Retinal pigment epithelial cell (primary cell): ENCODE measurements at regions not wholly inside any gene's neighbourhood (a gene's known extent, or its start where the extent isn't known, plus 50 kb on each side); places are given as distances from the start of the nearest gene placed in this dataset.
"Not testable (repeated sequence)": the region's sequence is repeated elsewhere in the genome, so short reads cannot be mapped to it uniquely, and the experiment has no call there.

Experiments
- DNase-seq: peaks from one replicate; pipeline ENCODE4 v3.0.0-alpha.2; 2010; ENCODE audit warnings: low read depth
- H3K4me3 ChIP-seq: 2 replicates; pipeline ENCODE4 v1.5.1; 2011; ENCODE audit warnings: mild to moderate bottlenecking, low read length, control low read depth, moderate library complexity
- TF ChIP-seq, protein P1 (sequence below): conservative IDR thresholded peaks from 2 replicates; pipeline ENCODE4 v1.5.1; 2011; ENCODE audit warnings: low read depth, low read length, control low read depth, inconsistent platforms

DNA sequence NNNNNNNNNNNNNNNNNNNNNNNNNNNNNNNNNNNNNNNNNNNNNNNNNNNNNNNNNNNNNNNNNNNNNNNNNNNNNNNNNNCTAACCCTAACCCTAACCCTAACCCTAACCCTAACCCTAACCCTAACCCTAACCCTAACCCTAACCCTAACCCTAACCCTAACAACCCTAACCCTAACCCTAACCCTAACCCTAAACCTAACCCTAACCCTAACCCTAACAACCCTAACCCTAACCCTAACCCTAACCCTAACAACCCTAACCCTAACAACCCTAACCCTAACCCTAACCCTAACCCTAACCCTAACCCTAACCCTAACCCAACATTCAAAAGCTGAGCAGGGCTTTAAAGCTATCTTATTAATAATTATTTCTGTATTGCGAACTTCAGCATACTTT is 182.5 kb upstream of the FAM20C start:
- H3K4me3 ChIP-seq, DNase-seq: not testable (repeated sequence)

DNA sequence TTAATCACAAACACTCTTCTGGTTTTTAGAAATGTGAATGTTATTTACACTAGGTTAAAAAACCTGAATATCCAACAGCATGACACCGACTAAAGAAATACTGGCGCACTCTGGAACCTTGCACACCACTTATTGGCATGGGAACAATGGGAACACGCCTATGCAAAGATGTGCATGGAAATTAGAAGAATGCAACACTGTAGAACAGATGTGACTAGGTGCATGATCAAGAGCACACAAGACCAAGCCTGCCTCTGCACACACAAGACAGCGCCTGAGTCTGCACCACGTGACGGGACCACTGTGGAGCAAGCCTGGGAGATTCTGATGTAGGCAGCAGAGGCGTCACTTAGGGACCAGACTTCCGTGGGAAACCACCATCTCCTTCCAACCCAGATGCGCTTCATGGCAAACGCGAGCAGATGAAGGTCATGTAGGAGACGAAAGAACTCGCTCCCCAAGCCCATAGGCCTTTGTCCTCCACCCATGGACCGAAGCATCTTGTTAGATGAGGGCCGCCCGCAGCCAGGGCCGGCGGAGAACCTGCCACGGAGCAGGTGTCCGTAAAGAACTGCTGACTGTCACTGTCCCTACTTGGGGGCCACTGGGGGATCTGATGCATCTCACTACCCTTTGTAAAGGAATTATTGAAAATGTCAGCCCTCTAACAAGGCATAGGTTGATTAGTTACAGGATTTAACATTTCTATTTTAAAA is 159.6 kb upstream of the FAM20C start:
- H3K4me3 ChIP-seq, DNase-seq: not testable (repeated sequence)

DNA sequence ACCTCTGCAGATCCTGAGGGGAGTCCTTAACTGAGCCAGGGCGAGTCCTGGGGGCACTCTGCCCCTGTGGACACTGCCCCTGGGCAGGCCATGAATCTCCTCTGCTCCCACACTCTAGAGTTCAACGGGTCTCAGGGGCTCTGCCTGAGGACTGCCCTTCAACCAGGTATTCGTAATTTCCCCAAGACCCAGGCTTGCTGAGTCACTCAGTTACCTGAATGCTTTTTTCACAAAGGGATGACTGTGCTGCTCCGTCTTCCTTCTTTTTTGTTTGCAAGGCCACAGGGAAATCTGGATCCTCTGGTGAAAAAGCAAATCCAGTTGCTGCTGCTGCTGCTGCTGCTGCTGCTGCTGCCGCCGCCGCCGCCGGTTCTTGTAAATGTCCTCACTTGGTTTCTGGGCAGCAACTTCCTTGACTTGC is 157.2 kb upstream of the FAM20C start:
- not testable (repeated sequence) for DNase-seq, H3K4me3 ChIP-seq

DNA sequence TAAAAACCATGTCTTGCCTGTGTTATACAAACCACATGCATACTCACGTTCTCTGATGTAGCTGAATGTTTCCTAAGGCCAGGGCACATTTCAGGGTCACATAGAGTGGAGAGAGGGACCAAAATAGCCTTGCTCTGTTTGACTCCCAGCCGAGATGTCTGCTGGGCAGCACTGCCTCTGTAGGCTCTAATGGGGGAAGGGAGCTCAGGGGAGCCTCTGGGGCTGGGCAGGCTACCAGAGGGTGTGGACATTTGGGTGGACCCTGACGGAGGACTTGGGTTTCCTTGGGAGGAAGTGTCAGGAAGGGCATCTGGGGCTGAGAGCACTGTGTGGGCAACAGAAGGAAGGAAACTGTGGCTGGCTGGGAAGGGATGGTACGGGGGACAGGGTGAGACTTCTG is 155.8 kb upstream of the FAM20C start:
- not testable (repeated sequence) for DNase-seq, H3K4me3 ChIP-seq

DNA sequence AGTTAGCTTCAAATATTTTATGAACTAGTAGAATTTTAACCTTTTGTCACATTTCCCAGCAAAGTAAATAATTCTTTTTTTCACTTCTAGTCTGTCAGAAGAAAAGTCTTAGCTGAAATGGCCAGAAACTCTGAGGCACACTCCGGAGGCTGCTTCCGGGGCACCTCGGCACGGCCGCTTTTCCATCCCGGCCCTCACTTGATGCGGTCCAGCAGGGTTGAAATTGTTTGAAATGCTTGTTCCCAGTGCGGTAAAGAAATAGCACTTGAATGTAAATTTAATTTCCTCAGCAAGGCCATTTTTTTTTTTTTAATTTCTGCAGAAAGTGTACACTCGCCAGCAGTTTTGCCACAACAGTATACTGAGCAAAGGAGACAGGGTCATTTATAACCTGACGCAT is 154.7 kb upstream of the FAM20C start:
- not testable (repeated sequence) for DNase-seq, H3K4me3 ChIP-seq

DNA sequence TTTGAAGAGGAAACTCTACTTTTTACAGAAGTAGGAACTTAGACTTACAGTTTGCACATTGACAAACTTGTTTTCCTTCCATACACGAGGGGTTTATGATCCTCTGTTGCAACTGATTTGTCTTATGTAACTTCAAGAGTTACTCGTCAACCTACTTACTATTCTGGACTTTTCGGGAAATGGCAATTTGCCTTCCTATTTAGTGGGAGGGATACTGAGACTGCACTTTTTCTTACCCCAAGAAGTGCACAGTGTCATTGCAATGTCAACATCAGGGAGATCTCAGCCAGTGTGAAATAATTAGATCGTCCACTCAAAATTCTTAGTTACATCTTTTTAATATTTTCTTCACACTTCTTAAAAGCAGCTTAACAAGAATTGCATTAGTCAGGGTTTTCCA is 153.9 kb upstream of the FAM20C start:
- DNase-seq, H3K4me3 ChIP-seq: not testable (repeated sequence)

DNA sequence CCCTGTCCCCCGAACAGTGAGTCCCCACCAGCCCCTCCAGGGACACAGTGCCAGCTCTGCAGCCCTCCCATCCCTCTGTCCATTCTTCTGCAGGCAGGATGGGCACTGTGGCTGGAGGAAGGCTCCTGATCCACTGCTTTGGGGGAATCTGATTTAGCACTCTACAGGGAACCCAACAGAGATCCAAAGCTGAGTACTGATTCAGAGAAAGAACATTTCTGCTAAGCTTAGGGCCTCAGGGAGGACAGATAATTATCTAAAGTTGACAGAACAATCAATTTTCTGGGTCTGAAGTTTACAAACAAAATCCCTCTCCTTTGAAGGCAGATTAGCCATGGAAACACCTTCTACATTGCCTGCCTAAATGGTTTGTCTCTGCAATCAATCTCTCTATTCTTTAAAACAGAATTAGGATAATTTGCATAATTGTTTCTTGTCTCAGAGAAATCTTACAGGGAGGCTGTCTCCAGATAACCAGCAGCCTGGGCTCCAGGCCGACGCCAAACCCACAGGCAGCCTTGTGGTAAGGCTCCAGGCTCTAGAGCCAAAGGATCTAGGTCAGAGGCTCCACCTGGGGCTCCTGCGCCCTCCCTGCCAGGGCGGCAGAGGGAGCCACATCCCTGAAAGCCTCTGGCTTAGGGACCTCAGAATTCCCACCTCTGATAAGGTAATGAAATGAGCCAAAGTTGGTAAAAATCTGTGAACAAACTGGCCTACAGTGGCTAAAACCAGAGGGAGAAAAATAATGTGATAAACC is 152.2 kb upstream of the FAM20C start:
- H3K4me3 ChIP-seq, DNase-seq: not testable (repeated sequence)
- TF ChIP-seq, protein P1, sequence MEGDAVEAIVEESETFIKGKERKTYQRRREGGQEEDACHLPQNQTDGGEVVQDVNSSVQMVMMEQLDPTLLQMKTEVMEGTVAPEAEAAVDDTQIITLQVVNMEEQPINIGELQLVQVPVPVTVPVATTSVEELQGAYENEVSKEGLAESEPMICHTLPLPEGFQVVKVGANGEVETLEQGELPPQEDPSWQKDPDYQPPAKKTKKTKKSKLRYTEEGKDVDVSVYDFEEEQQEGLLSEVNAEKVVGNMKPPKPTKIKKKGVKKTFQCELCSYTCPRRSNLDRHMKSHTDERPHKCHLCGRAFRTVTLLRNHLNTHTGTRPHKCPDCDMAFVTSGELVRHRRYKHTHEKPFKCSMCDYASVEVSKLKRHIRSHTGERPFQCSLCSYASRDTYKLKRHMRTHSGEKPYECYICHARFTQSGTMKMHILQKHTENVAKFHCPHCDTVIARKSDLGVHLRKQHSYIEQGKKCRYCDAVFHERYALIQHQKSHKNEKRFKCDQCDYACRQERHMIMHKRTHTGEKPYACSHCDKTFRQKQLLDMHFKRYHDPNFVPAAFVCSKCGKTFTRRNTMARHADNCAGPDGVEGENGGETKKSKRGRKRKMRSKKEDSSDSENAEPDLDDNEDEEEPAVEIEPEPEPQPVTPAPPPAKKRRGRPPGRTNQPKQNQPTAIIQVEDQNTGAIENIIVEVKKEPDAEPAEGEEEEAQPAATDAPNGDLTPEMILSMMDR = peak; percentile 27

DNA sequence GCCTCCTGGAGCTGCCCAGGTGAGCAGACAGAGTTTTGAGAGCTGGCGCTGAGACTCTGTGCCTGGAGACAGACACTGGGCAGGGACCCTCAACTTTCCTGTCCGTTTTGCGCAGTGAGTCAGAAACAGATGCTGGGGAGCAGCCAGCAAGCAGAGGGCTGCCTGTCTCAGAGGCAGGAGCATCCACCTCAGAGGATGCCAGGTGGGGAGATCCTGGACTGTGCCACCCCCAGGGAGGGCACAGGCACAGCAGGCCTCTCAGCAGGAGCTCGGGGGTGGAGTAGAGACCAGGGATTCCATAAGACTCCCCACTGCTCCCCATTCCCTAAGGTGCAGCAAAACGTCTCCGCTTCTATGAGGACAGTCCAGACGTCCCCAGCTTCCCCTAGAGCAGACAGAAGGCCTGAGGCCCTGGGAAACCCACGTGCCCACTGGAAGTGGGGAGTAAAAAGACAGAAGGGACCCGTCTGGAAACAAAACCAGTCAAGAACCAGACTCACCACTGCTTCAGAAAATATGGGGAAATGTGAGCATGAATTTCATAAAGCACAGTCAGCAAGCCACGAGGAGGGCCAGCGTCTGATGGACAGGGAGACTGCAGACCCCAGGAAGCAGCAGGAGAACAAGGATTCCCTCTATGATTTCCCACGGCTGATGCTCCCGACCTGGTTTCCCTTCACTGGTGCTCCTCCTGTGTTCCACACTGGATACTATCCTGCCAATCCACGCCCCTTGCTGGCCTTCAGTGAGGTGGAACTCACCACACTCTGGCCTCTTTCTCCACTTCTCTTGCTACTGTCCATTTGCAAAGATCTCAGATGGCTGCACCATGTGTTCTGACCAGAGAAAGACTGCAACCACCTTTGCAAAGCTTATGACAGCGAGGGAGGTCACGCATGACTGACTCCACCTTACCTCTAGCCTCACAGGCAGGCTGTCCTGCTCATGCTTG is 151.3 kb upstream of the FAM20C start:
- DNase-seq = no peak
- TF ChIP-seq, protein P1 = no peak
- H3K4me3 ChIP-seq = no peak overlapping the region

DNA sequence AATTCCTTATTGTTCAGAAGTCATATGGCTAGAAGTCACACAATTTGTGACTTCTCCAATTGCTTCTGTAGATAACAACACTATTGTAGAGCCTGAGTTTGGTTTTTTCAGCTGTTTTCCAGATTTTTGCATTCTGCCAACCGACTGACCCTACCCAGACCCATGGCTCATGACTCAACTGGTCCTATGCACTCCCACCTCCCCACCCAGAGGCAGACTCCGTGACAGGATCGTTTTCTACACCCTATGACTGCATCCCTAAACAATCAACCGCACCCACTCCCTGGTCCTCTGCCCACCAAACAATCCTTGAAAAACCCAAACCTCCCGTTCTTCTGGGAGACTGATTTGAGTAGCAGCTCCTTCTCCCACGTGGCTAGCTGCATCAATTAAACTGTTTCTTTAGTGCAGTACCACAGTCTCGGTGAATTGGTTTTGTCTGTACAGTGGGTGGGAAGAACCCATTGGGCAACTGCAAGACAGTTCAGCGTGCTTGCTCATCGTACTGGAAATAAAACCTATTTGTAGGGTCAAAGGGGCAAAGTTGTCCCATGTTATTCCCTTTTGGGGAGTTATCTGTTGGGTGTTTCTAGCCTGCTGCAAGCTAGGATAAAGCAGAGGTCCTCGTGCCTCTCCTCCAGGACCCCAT is 150.3 kb upstream of the FAM20C start:
- no peak for DNase-seq

More for the DNA sequence above, 150.3 kb upstream of the FAM20C start:
- H3K4me3 ChIP-seq = no peak overlapping the region
- TF ChIP-seq, protein P1 = no peak
